PC-9 (cell line): ENCODE measurements at regions not wholly inside any gene's neighbourhood (a gene's known extent, or its start where the extent isn't known, plus 50 kb on each side); places are given as distances from the start of the nearest gene placed in this dataset.

ENCODE experiments used
- BruUV-seq: library from RNA; stranded (reverse); fragments of 400-500 nt; replicated peaks from 2 replicates; lab custom pipeline; 2021; lab: Mats Ljungman, UMichigan
- CTCF ChIA-PET: fragments of 300-600 bp; sonication (Branson Sonifier 250); formaldehyde crosslinking; loops from one replicate; lab custom pipeline; 2022; ENCODE audit warnings: antibody characterized with exemption; lab: Charles Lee
- POLR2A ChIA-PET: fragments of 300-600 bp; sonication (Branson Sonifier 250); formaldehyde crosslinking; loops from one replicate; lab custom pipeline; 2022; ENCODE audit warnings: antibody characterized with exemption; ENCODE audit not compliant: unreplicated experiment; lab: Charles Lee
- DNase-seq, 2 experiments: peaks; one replicate each; pipeline versions ENCODE4 v3.0.0 to v3.0.0-alpha.2; 2015 to 2022; ENCODE audit warnings: mixed read lengths in 1 of 2
- H2AFZ ChIP-seq: fragments of 200-600 bp; sonication (generic); 2 replicates; pipeline ENCODE4 v1.8.1; 2017; ENCODE audit warnings: antibody characterized with exemption
- H3F3A ChIP-seq: fragments of 200-600 bp; sonication (generic); 2 replicates; pipeline ENCODE4 v1.8.1; 2017; ENCODE audit warnings: antibody characterized with exemption, mild to moderate bottlenecking, low read depth; ENCODE audit not compliant: insufficient read depth
- H3K27ac ChIP-seq: fragments of 200-600 bp; sonication (generic); 2 replicates; pipeline ENCODE4 v1.6.1; 2016; ENCODE audit warnings: mixed run types
- H3K27me3 ChIP-seq: fragments of 200-600 bp; sonication (generic); 2 replicates; pipeline ENCODE4 v1.6.1; 2016; ENCODE audit warnings: low read depth, mixed run types; ENCODE audit not compliant: insufficient read depth
- H3K36me3 ChIP-seq: fragments of 200-600 bp; sonication (generic); 2 replicates; pipeline ENCODE4 v1.6.1; 2016; ENCODE audit warnings: low read depth, mixed run types
- H3K4me1 ChIP-seq: fragments of 200-600 bp; sonication (generic); replicated peaks from 2 replicates; pipeline ENCODE4 v1.6.1; 2016; ENCODE audit warnings: mixed run types; ENCODE audit not compliant: insufficient read depth
- H3K4me2 ChIP-seq: fragments of 200-600 bp; sonication (generic); 2 replicates; pipeline ENCODE4 v1.6.1; 2017; ENCODE audit warnings: mixed run types
- H3K4me3 ChIP-seq: fragments of 200-600 bp; sonication (generic); 2 replicates; pipeline ENCODE4 v1.6.1; 2016; ENCODE audit warnings: mixed run types
- H3K79me2 ChIP-seq: fragments of 200-600 bp; sonication (generic); 2 replicates; pipeline ENCODE4 v1.6.1; 2017; ENCODE audit warnings: low read depth, mixed run types
- H3K9me2 ChIP-seq: fragments of 200-600 bp; sonication (generic); 2 replicates; pipeline ENCODE4 v1.8.1; 2017; ENCODE audit warnings: mild to moderate bottlenecking; ENCODE audit not compliant: insufficient read depth
- H3K9me3 ChIP-seq: fragments of 200-600 bp; sonication (generic); 2 replicates; pipeline ENCODE4 v1.8.1; 2016; ENCODE audit warnings: low read depth; ENCODE audit not compliant: insufficient read depth
- H4K20me1 ChIP-seq: fragments of 200-600 bp; sonication (generic); 2 replicates; pipeline ENCODE4 v1.8.1; 2017; ENCODE audit not compliant: insufficient read depth
- EZH2 ChIP-seq: fragments of 200-600 bp; sonication (generic); IDR thresholded peaks from 2 replicates; pipeline ENCODE4 v1.8.0; 2017; ENCODE audit warnings: antibody characterized with exemption, low read depth
- intact Hi-C: fragments of 100-400 bp; cut with micrococcal nuclease; formaldehyde crosslinking; loops from one replicate; pipeline ENCODE4 v1.10.0; 2022; ENCODE audit not compliant: unreplicated experiment
- TF ChIP-seq, protein P1 (sequence below): fragments of 200-600 bp; sonication (generic); conservative IDR thresholded peaks from 2 replicates; pipeline ENCODE4 v1.6.1; 2017; ENCODE audit warnings: mixed run types, antibody characterized with exemption, mild to moderate bottlenecking, moderate library complexity

DNA sequence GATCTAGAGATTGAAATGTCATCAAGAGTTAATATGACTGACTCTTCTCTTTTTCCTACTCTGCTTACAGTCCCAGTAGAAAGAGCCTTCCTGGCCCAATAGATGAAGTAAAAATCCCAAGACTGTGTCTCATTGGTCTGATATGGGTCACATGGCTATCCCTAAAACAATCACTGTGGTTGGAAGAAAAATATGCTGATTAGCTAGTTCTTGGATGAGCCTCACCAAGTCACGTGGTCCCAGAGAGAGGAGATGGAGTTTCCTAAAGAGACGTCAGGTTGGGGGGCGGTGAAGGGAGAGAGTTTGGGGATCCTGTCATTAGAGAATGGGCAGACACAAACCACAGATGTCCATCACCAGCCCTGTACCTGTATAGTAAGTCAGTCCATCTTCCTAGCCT lies 466.3 kb downstream of the HAPSTR1 start:
- intact Hi-C loops, result no loop called here
- DNase-seq, result no peak
- Histone ChIP-seq H3K27me3 (no peaks in the 10 kb centered on the region), H3K79me2 (no peaks in the 10 kb centered on the region), H3K9me2 (no peaks in the 10 kb centered on the region), H3K27ac (no peak overlapping the region), H3K36me3 (no peaks in the 10 kb centered on the region), H3K4me1 (no peaks in the 10 kb centered on the region), H2AFZ (no peak overlapping the region), H3K4me3 (no peak overlapping the region), H3F3A (no peaks in the 10 kb centered on the region), H4K20me1 (no peaks in the 10 kb centered on the region), H3K9me3 (no peaks in the 10 kb centered on the region), H3K4me2 (no peak overlapping the region)
- ChIA-PET POLR2A (no interaction called here), CTCF (no interaction called here)
- no TSS peak for BruUV-seq
- no peak for TF ChIP-seq EZH2
- TF ChIP-seq, protein P1, sequence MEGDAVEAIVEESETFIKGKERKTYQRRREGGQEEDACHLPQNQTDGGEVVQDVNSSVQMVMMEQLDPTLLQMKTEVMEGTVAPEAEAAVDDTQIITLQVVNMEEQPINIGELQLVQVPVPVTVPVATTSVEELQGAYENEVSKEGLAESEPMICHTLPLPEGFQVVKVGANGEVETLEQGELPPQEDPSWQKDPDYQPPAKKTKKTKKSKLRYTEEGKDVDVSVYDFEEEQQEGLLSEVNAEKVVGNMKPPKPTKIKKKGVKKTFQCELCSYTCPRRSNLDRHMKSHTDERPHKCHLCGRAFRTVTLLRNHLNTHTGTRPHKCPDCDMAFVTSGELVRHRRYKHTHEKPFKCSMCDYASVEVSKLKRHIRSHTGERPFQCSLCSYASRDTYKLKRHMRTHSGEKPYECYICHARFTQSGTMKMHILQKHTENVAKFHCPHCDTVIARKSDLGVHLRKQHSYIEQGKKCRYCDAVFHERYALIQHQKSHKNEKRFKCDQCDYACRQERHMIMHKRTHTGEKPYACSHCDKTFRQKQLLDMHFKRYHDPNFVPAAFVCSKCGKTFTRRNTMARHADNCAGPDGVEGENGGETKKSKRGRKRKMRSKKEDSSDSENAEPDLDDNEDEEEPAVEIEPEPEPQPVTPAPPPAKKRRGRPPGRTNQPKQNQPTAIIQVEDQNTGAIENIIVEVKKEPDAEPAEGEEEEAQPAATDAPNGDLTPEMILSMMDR, result no peak

GRCh38 chr16:9566099-9566498 lies 474.7 kb downstream of the HAPSTR1 start:
- Histone ChIP-seq H2AFZ (no peak overlapping the region), H3K4me3 (no peak overlapping the region), H3K27me3 (peaks cover 16% of the 10 kb centered on the region; the same call in 1 of the 2 replicates), H3K27ac (no peak overlapping the region), H3K4me2 (no peak overlapping the region), H3K36me3 (no peaks in the 10 kb centered on the region), H3F3A (no peaks in the 10 kb centered on the region), H3K4me1 (no peaks in the 10 kb centered on the region), H3K9me2 (no peaks in the 10 kb centered on the region), H3K79me2 (no peaks in the 10 kb centered on the region), H4K20me1 (no peaks in the 10 kb centered on the region), H3K9me3 (no peaks in the 10 kb centered on the region)
- DNase-seq, result no peak
- CTCF ChIA-PET, result no interaction called here
- POLR2A ChIA-PET, result no interaction called here
- no TSS peak for BruUV-seq
- TF ChIP-seq EZH2, result no peak
- TF ChIP-seq, protein P1, result no peak
- intact Hi-C loops, result no loop called here

- no peaks in the 10 kb centered on the region for H4K20me1 ChIP-seq
- H3K9me2 ChIP-seq, result no peaks in the 10 kb centered on the region
- peaks cover 16% of the 10 kb centered on the region; the same call in 1 of the 2 replicates for H3K27me3 ChIP-seq
- no peaks in the 10 kb centered on the region for H3K36me3 ChIP-seq
- H3K4me3 ChIP-seq, result no peak overlapping the region
- no TSS peak for BruUV-seq
- H3K4me2 ChIP-seq, result no peak overlapping the region
- H3K9me3 ChIP-seq, result no peaks in the 10 kb centered on the region
- no peaks in the 10 kb centered on the region for H3K4me1 ChIP-seq
- POLR2A ChIA-PET, result no interaction called here
- no peaks in the 10 kb centered on the region for H3K79me2 ChIP-seq
- CTCF ChIA-PET, result no interaction called here
- DNase-seq, result no peak
- H3K27ac ChIP-seq, result no peak overlapping the region
- intact Hi-C loops, result no loop called here
- TF ChIP-seq EZH2, result no peak
- TF ChIP-seq, protein P1, result no peak
- H2AFZ ChIP-seq, result no peak overlapping the region
- no peaks in the 10 kb centered on the region for H3F3A ChIP-seq
These were observed 476.2 kb downstream of the HAPSTR1 start for GRCh38 chr16:9567666-9568065.
